Spleen (tissue), 11 donors: ENCODE measurements at regions not wholly inside any gene's neighbourhood (a gene's known extent, or its start where the extent isn't known, plus 50 kb on each side); places are given as distances from the start of the nearest gene placed in this dataset.

Experiments
- DNase-seq: peaks from one replicate; pipeline ENCODE4 v3.0.0-alpha.2; 2020
- H3K27ac ChIP-seq, 8 donors: fragments of 200-600 bp; sonication (generic) in 7 of 8; 1 replicate in 4 of 8; 2 replicates in 4 of 8; pipeline versions ENCODE4 v1.5.0 to v1.8.0; 2016 to 2021; ENCODE audit warnings: inconsistent platforms in 4 of 8, mild to moderate bottlenecking in 4 of 8, moderate library complexity in 1 of 8
- H3K27me3 ChIP-seq, 7 donors: fragments of 200-600 bp; sonication (generic) in 6 of 7; replicated peaks in 1 of 7; 1 replicate in 4 of 7; 2 replicates in 3 of 7; pipeline versions ENCODE4 v1.5.0 to v1.8.0; 2016 to 2021; ENCODE audit warnings: inconsistent platforms in 3 of 7, mild to moderate bottlenecking in 1 of 7
- H3K36me3 ChIP-seq, 6 donors: fragments of 200-600 bp; sonication (generic) in 5 of 6; 1 replicate in 4 of 6; 2 replicates in 2 of 6; pipeline versions ENCODE4 v1.5.0 to v1.8.0; 2016 to 2021; ENCODE audit warnings: inconsistent platforms in 2 of 6
- H3K4me1 ChIP-seq, 6 donors: fragments of 200-600 bp; sonication (generic) in 5 of 6; 1 replicate in 3 of 6; 2 replicates in 3 of 6; pipeline versions ENCODE4 v1.5.0 to v1.8.0; 2016 to 2021; ENCODE audit warnings: inconsistent platforms in 3 of 6
- H3K4me3 ChIP-seq, 8 donors: fragments of 200-600 bp; sonication (generic) in 7 of 8; 1 replicate in 4 of 8; 2 replicates in 4 of 8; pipeline versions ENCODE4 v1.5.0 to v1.8.0; 2016 to 2021; ENCODE audit warnings: inconsistent platforms in 4 of 8, mild to moderate bottlenecking in 4 of 8, moderate library complexity in 2 of 8
- H3K9me3 ChIP-seq, 8 donors: fragments of 200-600 bp; sonication (generic) in 7 of 8; 1 replicate in 4 of 8; 2 replicates in 4 of 8; pipeline versions ENCODE4 v1.5.0 to v1.8.0; 2016 to 2021; ENCODE audit warnings: inconsistent platforms in 4 of 8
- POLR2A ChIP-seq, 3 donors: fragments of 450-650 bp; IDR thresholded peaks; one replicate each; pipeline ENCODE4 v1.5.1; 2017; ENCODE audit warnings: antibody characterized with exemption in 3 of 3, mild to moderate bottlenecking in 1 of 3
- POLR2AphosphoS5 ChIP-seq, 3 donors: sonication (generic); formaldehyde crosslinking; IDR thresholded peaks; one replicate each; pipeline ENCODE4 v1.5.1; 2017; ENCODE audit warnings: antibody characterized with exemption in 3 of 3
- WGBS, 5 donors: extraction: QIAGEN DNeasy Blood & Tissue Kit in 3 of 5; methylation state at CpG; one replicate each; pipeline versions ENCODE4 v1.1.5 to v1.1.7; 2013 to 2018; 5-methylcytosine and 5-hydroxymethylcytosine counted together
- intact Hi-C: fragments of 100-400 bp; cut with DNase I; formaldehyde crosslinking; loops from one replicate; pipeline ENCODE4 v1.15.0; 2023; ENCODE audit warnings: low total_unique reads
- TF ChIP-seq, protein P1 (sequence below), 11 experiments: fragments of 200-600 bp in 7 of 11; fragments of 450-650 bp in 4 of 11; sonication (generic) in 4 of 11; IDR thresholded peaks in 8 of 11; conservative IDR thresholded peaks in 3 of 11; 1 replicate in 7 of 11; 2 replicates in 4 of 11; pipeline versions ENCODE4 v1.4.0 to v1.8.0; 2016 to 2021; ENCODE audit warnings: antibody characterized with exemption in 11 of 11, inconsistent platforms in 4 of 11, mild to moderate bottlenecking in 1 of 11
- donor health status: healthy with polysubstance abuse.
- donor health status: DM: no; HTN: no; CAD: no; lungs with moderate emphysema.
- donor health status: DM: no; HTN: no; CAD: no.
- donor health status: Bipolar disorder and iron deficiency.
- donor health status: healthy.
- donor health status: DM: no; HTN: no; CAD: no.
- donor health status: DM: yes; HTN: yes; CAD: no.

DNA sequence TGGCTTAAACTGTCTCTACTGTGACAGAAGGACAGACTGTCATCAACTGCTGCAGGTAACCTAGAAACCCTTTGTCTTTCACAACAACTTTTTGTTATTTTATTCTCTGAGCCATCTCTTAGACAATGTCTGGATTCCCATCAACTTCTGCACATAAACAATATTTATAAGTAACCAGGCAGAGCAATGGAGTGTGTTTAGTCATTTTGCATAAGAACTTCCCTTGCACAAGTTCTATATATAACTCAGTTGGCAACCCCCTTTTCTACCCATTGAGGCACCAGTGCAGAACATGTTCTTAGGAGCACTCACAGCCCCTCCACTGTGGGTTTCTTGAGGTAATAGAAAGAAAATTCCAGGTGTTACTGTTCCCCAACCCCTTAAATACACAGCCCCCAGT is 65.0 kb upstream of the IL6 start:
- intact Hi-C loops, result no loop called here
- Histone ChIP-seq H3K27ac (peak overlapping the region; percentile 3 to 86 (median 68)), H3K9me3 (no peaks in the 10 kb centered on the region), H3K4me1 (peaks cover 0 to 50% (median 30%) of the 10 kb centered on the region in 6 donors), H3K36me3 (no peaks in the 10 kb centered on the region), H3K4me3 (peak overlapping the region in 2 of 8 donors; percentile 30 to 57), H3K27me3 (no peaks in the 10 kb centered on the region)
- TF ChIP-seq POLR2A (IDR thresholded peaks at IDR 0.05), result no peak
- TF ChIP-seq POLR2AphosphoS5 (IDR thresholded peaks at IDR 0.05), result peak in 1 of 3 donors; percentile 3
- TF ChIP-seq, protein P1, sequence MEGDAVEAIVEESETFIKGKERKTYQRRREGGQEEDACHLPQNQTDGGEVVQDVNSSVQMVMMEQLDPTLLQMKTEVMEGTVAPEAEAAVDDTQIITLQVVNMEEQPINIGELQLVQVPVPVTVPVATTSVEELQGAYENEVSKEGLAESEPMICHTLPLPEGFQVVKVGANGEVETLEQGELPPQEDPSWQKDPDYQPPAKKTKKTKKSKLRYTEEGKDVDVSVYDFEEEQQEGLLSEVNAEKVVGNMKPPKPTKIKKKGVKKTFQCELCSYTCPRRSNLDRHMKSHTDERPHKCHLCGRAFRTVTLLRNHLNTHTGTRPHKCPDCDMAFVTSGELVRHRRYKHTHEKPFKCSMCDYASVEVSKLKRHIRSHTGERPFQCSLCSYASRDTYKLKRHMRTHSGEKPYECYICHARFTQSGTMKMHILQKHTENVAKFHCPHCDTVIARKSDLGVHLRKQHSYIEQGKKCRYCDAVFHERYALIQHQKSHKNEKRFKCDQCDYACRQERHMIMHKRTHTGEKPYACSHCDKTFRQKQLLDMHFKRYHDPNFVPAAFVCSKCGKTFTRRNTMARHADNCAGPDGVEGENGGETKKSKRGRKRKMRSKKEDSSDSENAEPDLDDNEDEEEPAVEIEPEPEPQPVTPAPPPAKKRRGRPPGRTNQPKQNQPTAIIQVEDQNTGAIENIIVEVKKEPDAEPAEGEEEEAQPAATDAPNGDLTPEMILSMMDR (IDR thresholded peaks at IDR 0.05 in 8 of 11, conservative IDR thresholded peaks at IDR 0.05 in 3 of 11), result no peak
- DNase-seq, result no peak

DNA sequence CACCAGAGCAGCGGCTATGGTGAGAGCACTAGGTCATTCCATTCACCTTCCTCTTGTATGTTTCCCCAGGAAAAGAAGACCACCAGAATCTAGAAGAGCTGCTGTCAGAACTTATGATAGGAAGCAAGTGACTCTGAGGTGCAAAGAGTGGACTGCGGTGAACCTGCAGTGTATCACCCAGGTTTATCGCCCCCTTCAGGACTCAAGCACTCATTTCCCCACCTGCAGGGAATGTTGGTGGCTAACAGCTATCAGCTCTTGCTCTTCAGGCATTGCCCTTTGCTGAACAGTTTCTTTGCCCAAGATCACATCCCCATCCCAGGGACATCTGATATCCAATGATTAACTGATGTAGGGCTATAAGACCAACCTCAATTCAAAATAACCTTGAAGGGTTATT is 66.3 kb upstream of the IL6 start:
- Histone ChIP-seq H3K4me3 (peak overlapping the region in 4 of 8 donors; percentile 18 to 57 (median 24)), H3K4me1 (peaks cover 0 to 55% (median 30%) of the 10 kb centered on the region in 6 donors), H3K27me3 (no peaks in the 10 kb centered on the region), H3K36me3 (no peaks in the 10 kb centered on the region), H3K27ac (peak overlapping the region in 4 of 8 donors; percentile 68 to 86 (median 76)), H3K9me3 (no peaks in the 10 kb centered on the region)
- no peak for DNase-seq
- intact Hi-C loops, result no loop called here
- TF ChIP-seq, protein P1 (IDR thresholded peaks at IDR 0.05 in 8 of 11, conservative IDR thresholded peaks at IDR 0.05 in 3 of 11), result peak in 9 of 11 experiments; percentile 12 to 55 (median 36)
- TF ChIP-seq POLR2A (IDR thresholded peaks at IDR 0.05), result no peak
- WGBS, 5 donors, result 65 to 84% (median 77%) methylated on average over 3 of the region's 3 CpGs

DNA sequence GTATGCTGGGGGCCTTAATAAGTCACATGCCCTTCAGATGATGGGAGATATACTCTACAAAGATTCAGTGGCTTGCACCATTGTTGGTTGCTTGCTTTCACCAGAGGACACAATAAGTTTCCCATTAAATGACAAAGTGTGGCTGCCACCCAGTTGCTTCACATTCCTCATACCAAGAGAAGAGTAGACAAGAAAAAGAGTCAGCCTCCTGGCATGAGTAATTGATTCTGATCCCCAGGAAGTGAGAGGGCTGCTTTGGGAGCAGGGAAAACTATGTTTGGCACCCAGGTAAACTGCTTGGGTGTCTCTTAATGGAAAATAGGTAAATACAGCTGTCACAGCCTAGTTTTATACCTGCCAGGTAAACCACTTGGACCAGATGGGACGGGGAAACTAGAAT is 66.7 kb upstream of the IL6 start:
- intact Hi-C loops, result no loop called here
- WGBS, 5 donors, result 83 to 100% (median 94%) methylated on average over 1 of the region's 1 CpG
- TF ChIP-seq POLR2AphosphoS5 (IDR thresholded peaks at IDR 0.05) (no peak), POLR2A (IDR thresholded peaks at IDR 0.05) (no peak)
- TF ChIP-seq, protein P1 (IDR thresholded peaks at IDR 0.05 in 8 of 11, conservative IDR thresholded peaks at IDR 0.05 in 3 of 11), result no peak

DNA sequence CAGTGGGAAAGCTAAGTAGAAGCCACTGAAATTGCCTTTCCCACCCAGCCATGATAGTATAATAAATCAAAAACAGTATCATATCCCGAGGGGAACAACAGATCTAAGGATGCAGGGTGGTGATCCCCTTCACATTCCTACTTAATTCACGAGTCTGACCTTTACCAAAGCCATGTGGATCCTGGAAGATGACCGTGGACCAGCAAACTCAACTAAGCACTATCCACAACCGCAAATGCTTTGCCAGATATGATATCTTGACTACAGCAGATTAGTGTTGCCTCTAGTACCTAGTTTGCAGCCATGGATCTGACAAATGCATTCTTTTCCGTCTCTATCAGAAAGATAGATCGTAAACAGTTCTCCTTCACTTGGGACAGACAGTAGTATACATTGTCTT is 67.3 kb upstream of the IL6 start:
- H3K27me3 ChIP-seq, result no peaks in the 10 kb centered on the region
- DNase-seq, result no peak
- 85 to 93% (median 86%) methylated on average over 6 of the region's 6 CpGs for WGBS, 5 donors
- intact Hi-C loops, result loop anchor here (5.0 kb wide), 1 partner anchor 68 kb away; the partner anchor contains the start of gene IL6
- TF ChIP-seq, protein P1 (IDR thresholded peaks at IDR 0.05 in 8 of 11, conservative IDR thresholded peaks at IDR 0.05 in 3 of 11), result no peak
- no peak for TF ChIP-seq POLR2AphosphoS5 (IDR thresholded peaks at IDR 0.05)
- TF ChIP-seq POLR2A (IDR thresholded peaks at IDR 0.05), result no peak
- peaks cover 0 to 57% (median 30%) of the 10 kb centered on the region in 6 donors for H3K4me1 ChIP-seq
- peak overlapping the region in 1 of 8 donors; percentile 57 for H3K4me3 ChIP-seq
- H3K27ac ChIP-seq, result peak overlapping the region in 3 of 8 donors; percentile 74 to 86 (median 79)
- no peaks in the 10 kb centered on the region for H3K36me3 ChIP-seq
- no peaks in the 10 kb centered on the region for H3K9me3 ChIP-seq

More for the DNA sequence above, 66.7 kb upstream of the IL6 start:
- Histone ChIP-seq H3K4me1 (peaks cover 0 to 55% (median 30%) of the 10 kb centered on the region in 6 donors), H3K27ac (peak overlapping the region in 4 of 8 donors; percentile 51 to 86 (median 76)), H3K4me3 (peak overlapping the region in 3 of 8 donors; percentile 19 to 57 (median 30)), H3K27me3 (no peaks in the 10 kb centered on the region), H3K36me3 (no peaks in the 10 kb centered on the region), H3K9me3 (no peaks in the 10 kb centered on the region)
- no peak for DNase-seq
